ENCODE measurements at regions not wholly inside any gene's neighbourhood (a gene's known extent, or its start where the extent isn't known, plus 50 kb on each side); places are given as distances from the start of the nearest gene placed in this dataset.

DNA sequence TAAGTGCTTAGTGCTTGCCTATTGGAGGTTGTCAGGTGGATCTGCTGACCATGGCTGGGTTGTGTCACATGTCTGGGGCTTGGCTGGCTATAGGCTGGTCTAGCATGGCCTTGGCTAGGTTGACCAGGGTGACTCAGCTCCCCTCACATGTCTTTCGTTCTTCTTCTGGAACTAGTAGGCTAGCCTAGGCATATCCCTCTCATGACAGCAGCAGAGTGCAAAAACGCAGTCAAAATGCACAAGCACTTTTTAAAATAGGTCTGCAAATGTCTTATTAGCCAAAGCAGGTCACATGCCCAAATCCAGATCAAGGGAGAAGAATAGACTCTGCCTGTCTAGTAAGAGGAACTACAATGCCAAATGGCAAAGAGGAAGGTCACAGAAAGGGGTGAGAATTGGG, 179.7 kb upstream of the ACVR2A start:
- Histone ChIP-seq H3K4me2 (ENCODE audit: low read length) (no peak overlapping the region), H3K27me3 (ENCODE audit: insufficient read depth, low read length) (no peaks in the 10 kb centered on the region), H2AFZ (ENCODE audit: low read depth, low read length, poor library complexity, severe bottlenecking) (no peak overlapping the region), H4K20me1 (ENCODE audit: insufficient read depth) (no peaks in the 10 kb centered on the region), H3K9me2 (ENCODE audit: insufficient read depth) (no peaks in the 10 kb centered on the region), H3K4me1 (ENCODE audit: control insufficient read depth in 1 of 2, insufficient read depth in 2 of 2, low read length in 2 of 2) (no peaks in the 10 kb centered on the region), H3K79me2 (ENCODE audit: insufficient read depth, low read length) (no peaks in the 10 kb centered on the region), H3K4me3 (replicated peaks in 1 of 2; ENCODE audit: low read depth in 1 of 2, low read length in 2 of 2) (no peak overlapping the region), H3K9ac (ENCODE audit: low read length) (no peak overlapping the region), H3K9me3 (ENCODE audit: control insufficient read depth in 1 of 2, insufficient read depth in 1 of 2, low read depth in 1 of 2, low read length in 2 of 2) (no peaks in the 10 kb centered on the region), H3K36me3 (ENCODE audit: control insufficient read depth in 1 of 2, insufficient read depth in 2 of 2, low read length in 2 of 2) (no peaks in the 10 kb centered on the region), H3K27ac (ENCODE audit: low read depth, low read length) (no peak overlapping the region)
- RAD21 ChIA-PET (ENCODE audit: low non-redundant PET in 1 of 2, low total read pairs in 2 of 2, uncharacterized antibody in 2 of 2, unreplicated experiment in 2 of 2) = no interaction called here
- CTCF ChIA-PET = no interaction called here
- BruUV-seq (replicated peaks) = no TSS peak
- no peak for TF ChIP-seq CBX3 (IDR thresholded peaks at IDR 0.05; ENCODE audit: low read depth)
- no peak for TF ChIP-seq TCF7L2 (IDR thresholded peaks at IDR 0.05; ENCODE audit: borderline replicate concordance, extremely low read depth, insufficient read depth, insufficient read length)
- no peak for TF ChIP-seq EGR1 (IDR thresholded peaks at IDR 0.05; ENCODE audit: low read depth)
- TF ChIP-seq POLR2A (IDR thresholded peaks at IDR 0.05; ENCODE audit: borderline replicate concordance, extremely low read depth, insufficient read depth, insufficient read length) = no peak
- no peak for TF ChIP-seq YY1 (IDR thresholded peaks at IDR 0.05; ENCODE audit: extremely low read depth, insufficient replicate concordance, low read depth, low read length)
- TF ChIP-seq, protein P1, sequence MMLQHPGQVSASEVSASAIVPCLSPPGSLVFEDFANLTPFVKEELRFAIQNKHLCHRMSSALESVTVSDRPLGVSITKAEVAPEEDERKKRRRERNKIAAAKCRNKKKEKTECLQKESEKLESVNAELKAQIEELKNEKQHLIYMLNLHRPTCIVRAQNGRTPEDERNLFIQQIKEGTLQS (IDR thresholded peaks at IDR 0.05) = no peak
- no peak for TF ChIP-seq CEBPB (IDR thresholded peaks at IDR 0.05; ENCODE audit: low read depth)
- TF ChIP-seq ZNF274 (IDR thresholded peaks at IDR 0.05; ENCODE audit: low read depth, low read length) = no peak
- TF ChIP-seq SP1 (IDR thresholded peaks at IDR 0.05; ENCODE audit: low read depth) = no peak
- TF ChIP-seq, protein P2, sequence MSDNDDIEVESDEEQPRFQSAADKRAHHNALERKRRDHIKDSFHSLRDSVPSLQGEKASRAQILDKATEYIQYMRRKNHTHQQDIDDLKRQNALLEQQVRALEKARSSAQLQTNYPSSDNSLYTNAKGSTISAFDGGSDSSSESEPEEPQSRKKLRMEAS (IDR thresholded peaks at IDR 0.05) = no peak
- no peak for TF ChIP-seq SIN3A (IDR thresholded peaks at IDR 0.05; ENCODE audit: low read depth)
- POLR2A ChIA-PET = no interaction called here
- ATAC-seq (no peak), DNase-seq (ENCODE audit: low read depth, low spot score) (no peak)
- intact Hi-C loops (cut with micrococcal nuclease) = no loop called here

GRCh38 chr2:147663962-147664361, 180.9 kb upstream of the ACVR2A start:
- Histone ChIP-seq H2AFZ (ENCODE audit: low read depth, low read length, poor library complexity, severe bottlenecking) (no peak overlapping the region), H3K9me3 (ENCODE audit: control insufficient read depth in 1 of 2, insufficient read depth in 1 of 2, low read depth in 1 of 2, low read length in 2 of 2) (no peaks in the 10 kb centered on the region), H3K4me3 (replicated peaks in 1 of 2; ENCODE audit: low read depth in 1 of 2, low read length in 2 of 2) (no peak overlapping the region), H3K79me2 (ENCODE audit: insufficient read depth, low read length) (no peaks in the 10 kb centered on the region), H3K27ac (ENCODE audit: low read depth, low read length) (no peak overlapping the region), H4K20me1 (ENCODE audit: insufficient read depth) (no peaks in the 10 kb centered on the region), H3K9me2 (ENCODE audit: insufficient read depth) (no peaks in the 10 kb centered on the region), H3K4me2 (ENCODE audit: low read length) (no peak overlapping the region), H3K36me3 (ENCODE audit: control insufficient read depth in 1 of 2, insufficient read depth in 2 of 2, low read length in 2 of 2) (no peaks in the 10 kb centered on the region), H3K9ac (ENCODE audit: low read length) (no peak overlapping the region), H3K4me1 (ENCODE audit: control insufficient read depth in 1 of 2, insufficient read depth in 2 of 2, low read length in 2 of 2) (no peaks in the 10 kb centered on the region), H3K27me3 (ENCODE audit: insufficient read depth, low read length) (no peaks in the 10 kb centered on the region)
- TF ChIP-seq TCF7L2 (IDR thresholded peaks at IDR 0.05; ENCODE audit: borderline replicate concordance, extremely low read depth, insufficient read depth, insufficient read length) = no peak
- TF ChIP-seq, protein P2 (IDR thresholded peaks at IDR 0.05) = no peak
- no peak for TF ChIP-seq YY1 (IDR thresholded peaks at IDR 0.05; ENCODE audit: extremely low read depth, insufficient replicate concordance, low read depth, low read length)
- TF ChIP-seq, protein P3, sequence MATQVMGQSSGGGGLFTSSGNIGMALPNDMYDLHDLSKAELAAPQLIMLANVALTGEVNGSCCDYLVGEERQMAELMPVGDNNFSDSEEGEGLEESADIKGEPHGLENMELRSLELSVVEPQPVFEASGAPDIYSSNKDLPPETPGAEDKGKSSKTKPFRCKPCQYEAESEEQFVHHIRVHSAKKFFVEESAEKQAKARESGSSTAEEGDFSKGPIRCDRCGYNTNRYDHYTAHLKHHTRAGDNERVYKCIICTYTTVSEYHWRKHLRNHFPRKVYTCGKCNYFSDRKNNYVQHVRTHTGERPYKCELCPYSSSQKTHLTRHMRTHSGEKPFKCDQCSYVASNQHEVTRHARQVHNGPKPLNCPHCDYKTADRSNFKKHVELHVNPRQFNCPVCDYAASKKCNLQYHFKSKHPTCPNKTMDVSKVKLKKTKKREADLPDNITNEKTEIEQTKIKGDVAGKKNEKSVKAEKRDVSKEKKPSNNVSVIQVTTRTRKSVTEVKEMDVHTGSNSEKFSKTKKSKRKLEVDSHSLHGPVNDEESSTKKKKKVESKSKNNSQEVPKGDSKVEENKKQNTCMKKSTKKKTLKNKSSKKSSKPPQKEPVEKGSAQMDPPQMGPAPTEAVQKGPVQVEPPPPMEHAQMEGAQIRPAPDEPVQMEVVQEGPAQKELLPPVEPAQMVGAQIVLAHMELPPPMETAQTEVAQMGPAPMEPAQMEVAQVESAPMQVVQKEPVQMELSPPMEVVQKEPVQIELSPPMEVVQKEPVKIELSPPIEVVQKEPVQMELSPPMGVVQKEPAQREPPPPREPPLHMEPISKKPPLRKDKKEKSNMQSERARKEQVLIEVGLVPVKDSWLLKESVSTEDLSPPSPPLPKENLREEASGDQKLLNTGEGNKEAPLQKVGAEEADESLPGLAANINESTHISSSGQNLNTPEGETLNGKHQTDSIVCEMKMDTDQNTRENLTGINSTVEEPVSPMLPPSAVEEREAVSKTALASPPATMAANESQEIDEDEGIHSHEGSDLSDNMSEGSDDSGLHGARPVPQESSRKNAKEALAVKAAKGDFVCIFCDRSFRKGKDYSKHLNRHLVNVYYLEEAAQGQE (IDR thresholded peaks at IDR 0.05; ENCODE audit: low read depth) = no peak
- no TSS peak for BruUV-seq (replicated peaks)
- DNase-seq (ENCODE audit: low read depth, low spot score) (no peak), ATAC-seq (no peak)
- RAD21 ChIA-PET (ENCODE audit: low non-redundant PET in 1 of 2, low total read pairs in 2 of 2, uncharacterized antibody in 2 of 2, unreplicated experiment in 2 of 2) = no interaction called here
- POLR2A ChIA-PET = no interaction called here
- CTCF ChIA-PET = no interaction called here
- intact Hi-C loops (cut with micrococcal nuclease) = no loop called here
